Pulmonary artery endothelial cell (primary cell): ENCODE measurements at regions not wholly inside any gene's neighbourhood (a gene's known extent, or its start where the extent isn't known, plus 50 kb on each side); places are given as distances from the start of the nearest gene placed in this dataset.
"Not testable (repeated sequence)": the region's sequence is repeated elsewhere in the genome, so short reads cannot be mapped to it uniquely, and the experiment has no call there.

Experiments used
- DNase-seq: peaks from one replicate; pipeline ENCODE4 v3.0.0-alpha.2; 2011; ENCODE audit warnings: low read depth, low spot score

GRCh38 chr1:10939654-10940450, 72.6 kb upstream of the TARDBP start:
- DNase-seq: no peak

GRCh38 chr1:10940451-10940804, 72.0 kb upstream of the TARDBP start:
- no peak for DNase-seq

GRCh38 chr1:10940838-10941237, 71.6 kb upstream of the TARDBP start:
- DNase-seq: no peak

GRCh38 chr1:10941891-10942541, 70.4 kb upstream of the TARDBP start:
- DNase-seq: no peak

GRCh38 chr1:10942542-10942912, 69.9 kb upstream of the TARDBP start:
- no peak for DNase-seq

GRCh38 chr1:10943041-10943440, 69.4 kb upstream of the TARDBP start:
- no peak for DNase-seq

- DNase-seq: no peak
These were observed 68.3 kb upstream of the TARDBP start for GRCh38 chr1:10943991-10944730.

- no peak for DNase-seq
These were observed 66.4 kb upstream of the TARDBP start for GRCh38 chr1:10945991-10946509.

DNA sequence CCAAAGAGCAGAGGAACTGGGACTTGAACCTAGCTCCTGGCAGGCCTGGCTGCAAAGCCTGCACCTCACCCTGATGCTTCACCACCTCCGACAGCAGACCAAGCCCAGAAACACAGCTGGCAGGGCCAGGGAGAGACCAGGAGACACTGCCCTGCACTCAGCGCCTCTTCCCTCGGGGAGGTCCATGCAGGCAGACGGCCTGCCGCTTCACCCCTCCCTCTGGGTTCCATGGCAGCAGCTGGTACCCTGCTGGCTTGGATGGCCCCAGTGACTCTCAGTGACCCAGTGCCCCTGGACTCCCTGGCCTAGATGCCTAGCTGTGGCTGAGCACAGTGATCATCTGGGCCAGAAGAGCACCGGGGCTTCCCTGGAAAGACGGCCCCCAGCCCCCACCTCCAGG, 65.3 kb upstream of the TARDBP start:
- no peak for DNase-seq

- no peak for DNase-seq
These were observed 64.6 kb upstream of the TARDBP start for GRCh38 chr1:10947691-10948462.

- no peak for DNase-seq
These were observed 64.0 kb upstream of the TARDBP start for GRCh38 chr1:10948463-10948775.

- no peak for DNase-seq
These were observed 61.9 kb upstream of the TARDBP start for GRCh38 chr1:10950316-10951172.

DNA sequence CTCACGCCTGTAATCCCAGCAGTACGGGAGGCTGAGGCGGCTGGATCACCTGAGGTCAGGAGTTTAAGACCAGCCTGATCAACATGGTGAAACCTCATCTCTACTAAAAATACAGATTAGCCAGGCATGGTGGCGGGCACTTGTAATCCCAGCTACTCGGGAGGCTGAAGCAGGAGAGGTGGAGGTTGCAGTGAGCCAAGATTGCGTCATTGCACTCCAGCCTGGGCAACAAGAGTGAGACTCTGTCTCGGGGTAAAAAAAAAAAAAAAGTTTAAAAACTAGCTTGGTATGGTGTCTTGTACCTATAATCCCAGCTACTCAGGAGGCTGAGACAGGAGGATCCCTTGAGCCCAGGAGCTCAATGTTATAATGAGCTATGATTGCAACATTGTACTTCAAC, 61.2 kb upstream of the TARDBP start:
- not testable (repeated sequence) for DNase-seq

DNA sequence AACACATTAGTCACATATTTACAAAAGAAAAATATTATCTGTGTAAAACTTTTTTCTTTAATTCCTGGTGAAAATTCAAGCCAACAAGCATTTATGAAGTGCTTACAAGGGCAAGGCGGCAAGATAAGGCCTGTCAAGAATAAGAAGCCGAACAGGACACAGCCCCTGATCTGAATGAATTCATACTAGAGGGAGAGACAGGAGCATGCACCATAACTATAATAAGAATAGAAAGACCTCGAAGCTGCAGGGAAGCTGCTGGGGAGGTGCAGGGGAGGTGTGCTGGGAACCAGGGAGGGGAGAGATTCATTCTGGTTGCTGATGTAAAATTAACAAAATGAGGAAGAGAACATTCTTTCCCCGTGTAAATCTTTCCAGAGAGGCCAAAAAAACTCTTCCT, 60.5 kb upstream of the TARDBP start:
- no peak for DNase-seq

DNA sequence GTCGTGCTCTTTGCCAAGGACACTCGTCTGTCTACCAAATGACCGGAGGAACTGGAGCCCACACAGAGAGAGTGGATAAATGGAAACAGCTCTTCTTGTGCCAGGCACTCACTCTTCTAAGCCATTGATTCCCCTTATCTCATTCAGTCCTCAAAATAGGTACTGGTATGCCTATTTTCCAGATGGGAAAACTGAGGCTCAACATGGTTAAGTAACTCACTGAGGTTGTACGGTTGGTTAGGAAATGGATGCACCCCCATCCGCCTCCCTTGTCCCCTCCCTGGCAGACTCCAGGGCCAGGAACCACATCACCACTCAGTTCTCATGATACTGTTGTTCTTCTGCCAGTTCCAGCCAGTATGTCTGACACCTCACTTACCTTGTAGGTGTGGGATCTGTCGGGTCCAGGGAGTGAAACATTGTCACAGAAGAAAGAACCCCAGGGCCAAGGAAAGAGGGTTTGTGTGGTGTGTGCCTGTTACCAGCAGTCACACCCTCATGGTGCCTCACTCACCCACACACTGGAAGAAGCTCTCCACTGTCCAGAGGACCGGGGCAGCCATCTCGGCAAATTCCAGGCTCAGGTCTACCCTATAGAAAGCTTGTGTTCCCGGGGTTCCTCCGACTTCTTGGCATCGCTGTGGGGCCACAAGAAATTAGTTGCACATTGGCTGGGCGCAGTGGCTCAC, 58.8 kb upstream of the TARDBP start:
- no peak for DNase-seq

- DNase-seq: no peak
These were observed 55.3 kb upstream of the TARDBP start for GRCh38 chr1:10957133-10957532.

GRCh38 chr1:10958614-10959013, 53.8 kb upstream of the TARDBP start:
- no peak for DNase-seq

DNA sequence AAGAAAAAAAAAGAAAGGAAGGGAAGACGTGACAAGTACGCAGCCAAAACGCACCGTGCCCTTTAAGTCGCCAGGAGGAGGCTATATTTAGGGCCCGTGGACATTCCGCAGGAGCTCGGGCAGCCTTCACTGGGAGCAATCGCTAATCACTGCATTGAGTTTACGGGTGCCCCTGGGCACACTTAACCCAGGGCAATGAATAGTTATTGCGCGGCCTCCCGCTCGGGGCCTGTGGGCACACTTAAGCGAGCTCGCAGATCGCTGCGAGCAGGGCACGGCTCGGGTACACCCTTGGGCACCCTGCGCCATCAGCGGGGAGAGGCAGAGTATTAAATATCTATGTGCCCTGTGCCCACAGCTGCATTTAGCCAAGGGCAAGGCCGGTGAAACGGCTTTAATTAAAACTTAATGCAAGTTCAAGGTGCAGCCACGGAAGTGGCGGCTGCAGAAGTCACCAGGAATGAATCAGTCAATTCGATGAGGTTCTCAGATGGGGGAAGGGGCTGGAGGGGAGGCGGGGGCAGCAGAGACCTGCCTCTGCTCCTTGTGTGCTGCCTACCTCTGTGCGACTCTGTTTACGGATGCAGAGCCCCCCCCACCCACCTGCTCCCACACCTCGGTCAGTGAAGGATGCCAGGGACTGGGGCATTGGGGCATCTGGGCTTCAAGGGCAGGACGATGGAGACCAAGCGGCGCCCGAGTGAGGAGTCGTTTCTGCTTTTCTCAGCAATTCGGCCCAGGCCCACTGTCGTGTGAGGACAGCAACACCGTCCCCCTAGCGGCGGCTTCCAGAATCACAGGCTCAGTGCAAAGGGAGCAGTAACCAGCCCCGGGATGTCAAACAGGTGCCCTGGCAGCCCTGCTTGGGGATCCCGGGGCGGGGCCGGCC, 51.8 kb upstream of the TARDBP start:
- peak; percentile 10 for DNase-seq

- DNase-seq: no peak
These were observed 51.1 kb upstream of the TARDBP start for GRCh38 chr1:10961300-10961833.
